ENCODE measurements at regions not wholly inside any gene's neighbourhood (a gene's known extent, or its start where the extent isn't known, plus 50 kb on each side); places are given as distances from the start of the nearest gene placed in this dataset.

DNA sequence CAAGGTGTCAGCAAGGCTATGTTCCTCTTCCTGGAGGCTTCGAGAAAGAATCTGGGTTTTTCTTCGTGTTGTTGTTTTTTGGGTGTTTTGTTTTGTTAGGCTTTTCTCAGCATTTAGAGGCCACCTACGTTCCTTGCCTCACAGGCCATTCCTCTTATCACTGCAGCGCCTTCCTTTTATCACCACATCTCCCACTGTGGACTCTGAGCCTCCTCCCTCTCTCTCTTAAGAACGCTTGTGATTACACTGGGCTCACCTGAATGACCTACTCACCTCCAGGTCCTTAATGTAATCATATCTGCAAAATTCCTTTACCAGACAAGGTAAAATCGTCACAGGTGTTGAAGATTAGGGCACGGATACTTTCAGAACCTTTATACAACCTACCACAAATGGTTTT lies 340.8 kb downstream of the DTWD2 start:
- TF ChIP-seq, protein P1, sequence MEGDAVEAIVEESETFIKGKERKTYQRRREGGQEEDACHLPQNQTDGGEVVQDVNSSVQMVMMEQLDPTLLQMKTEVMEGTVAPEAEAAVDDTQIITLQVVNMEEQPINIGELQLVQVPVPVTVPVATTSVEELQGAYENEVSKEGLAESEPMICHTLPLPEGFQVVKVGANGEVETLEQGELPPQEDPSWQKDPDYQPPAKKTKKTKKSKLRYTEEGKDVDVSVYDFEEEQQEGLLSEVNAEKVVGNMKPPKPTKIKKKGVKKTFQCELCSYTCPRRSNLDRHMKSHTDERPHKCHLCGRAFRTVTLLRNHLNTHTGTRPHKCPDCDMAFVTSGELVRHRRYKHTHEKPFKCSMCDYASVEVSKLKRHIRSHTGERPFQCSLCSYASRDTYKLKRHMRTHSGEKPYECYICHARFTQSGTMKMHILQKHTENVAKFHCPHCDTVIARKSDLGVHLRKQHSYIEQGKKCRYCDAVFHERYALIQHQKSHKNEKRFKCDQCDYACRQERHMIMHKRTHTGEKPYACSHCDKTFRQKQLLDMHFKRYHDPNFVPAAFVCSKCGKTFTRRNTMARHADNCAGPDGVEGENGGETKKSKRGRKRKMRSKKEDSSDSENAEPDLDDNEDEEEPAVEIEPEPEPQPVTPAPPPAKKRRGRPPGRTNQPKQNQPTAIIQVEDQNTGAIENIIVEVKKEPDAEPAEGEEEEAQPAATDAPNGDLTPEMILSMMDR (IDR thresholded peaks at IDR 0.05; ENCODE audit: low read depth, low read length, poor library complexity, severe bottlenecking) = no peak
- TF ChIP-seq EZH2phosphoT487 (IDR thresholded peaks at IDR 0.05; ENCODE audit: borderline replicate concordance, low read length) = no peak
- H4K20me1 ChIP-seq (ENCODE audit: control insufficient read depth, insufficient read depth, low read depth, low read length) = no peaks in the 10 kb centered on the region

DNA sequence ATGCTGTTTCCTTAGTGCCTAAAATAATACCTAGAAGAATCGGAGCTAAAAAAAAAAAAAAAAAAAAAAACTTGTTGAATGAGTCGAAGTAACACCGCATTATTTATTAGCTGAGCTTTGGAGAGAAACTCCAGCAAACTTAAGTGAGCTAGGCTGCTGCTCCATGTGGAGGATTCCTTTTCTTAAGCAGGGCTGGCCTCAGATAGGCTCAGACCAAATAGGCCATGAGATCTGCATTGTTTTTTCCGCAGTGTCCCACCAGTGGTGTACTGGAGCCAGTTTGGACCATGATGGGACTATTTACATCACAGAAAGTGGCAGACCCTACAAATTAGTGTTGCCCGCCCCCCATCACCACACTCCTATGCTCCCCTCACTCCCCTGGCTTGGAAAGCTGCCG lies 341.4 kb downstream of the DTWD2 start:
- Histone ChIP-seq H3K36me3 (ENCODE audit: control insufficient read depth, low read length) (no peaks in the 10 kb centered on the region), H4K20me1 (ENCODE audit: control insufficient read depth, insufficient read depth, low read depth, low read length) (no peaks in the 10 kb centered on the region), H3K4me1 (ENCODE audit: control insufficient read depth, low read length) (no peaks in the 10 kb centered on the region), H3K27ac (ENCODE audit: low read depth, low read length) (no peak overlapping the region), H3K4me3 (ENCODE audit: low read length) (no peak overlapping the region), H3K79me2 (ENCODE audit: control insufficient read depth, low read length) (no peaks in the 10 kb centered on the region), H3K9me2 (replicated peaks; ENCODE audit: control insufficient read depth, low read length) (no peaks in the 10 kb centered on the region), H3K9me3 (ENCODE audit: control insufficient read depth, insufficient read depth, low read length) (no peaks in the 10 kb centered on the region), H3F3A (ENCODE audit: control insufficient read depth, insufficient read depth) (no peaks in the 10 kb centered on the region), H3K4me2 (ENCODE audit: low read length) (no peak overlapping the region), H3K27me3 (ENCODE audit: control insufficient read depth, low read length) (no peaks in the 10 kb centered on the region)
- TF ChIP-seq, protein P1 (IDR thresholded peaks at IDR 0.05; ENCODE audit: low read depth, low read length, poor library complexity, severe bottlenecking) = no peak
- no peak for TF ChIP-seq EZH2phosphoT487 (IDR thresholded peaks at IDR 0.05; ENCODE audit: borderline replicate concordance, low read length)

More for the DNA sequence above, 340.8 kb downstream of the DTWD2 start:
- H3K9me2 ChIP-seq (replicated peaks; ENCODE audit: control insufficient read depth, low read length) = no peaks in the 10 kb centered on the region
- no peaks in the 10 kb centered on the region for H3K27me3 ChIP-seq (ENCODE audit: control insufficient read depth, low read length)
- no peaks in the 10 kb centered on the region for H3K4me1 ChIP-seq (ENCODE audit: control insufficient read depth, low read length)
- H3K4me3 ChIP-seq (ENCODE audit: low read length) = no peak overlapping the region
- no peak overlapping the region for H3K27ac ChIP-seq (ENCODE audit: low read depth, low read length)
- H3K9me3 ChIP-seq (ENCODE audit: control insufficient read depth, insufficient read depth, low read length) = no peaks in the 10 kb centered on the region
- no peaks in the 10 kb centered on the region for H3F3A ChIP-seq (ENCODE audit: control insufficient read depth, insufficient read depth)
- no peak overlapping the region for H3K4me2 ChIP-seq (ENCODE audit: low read length)
- no peaks in the 10 kb centered on the region for H3K79me2 ChIP-seq (ENCODE audit: control insufficient read depth, low read length)
- no peaks in the 10 kb centered on the region for H3K36me3 ChIP-seq (ENCODE audit: control insufficient read depth, low read length)

DNA sequence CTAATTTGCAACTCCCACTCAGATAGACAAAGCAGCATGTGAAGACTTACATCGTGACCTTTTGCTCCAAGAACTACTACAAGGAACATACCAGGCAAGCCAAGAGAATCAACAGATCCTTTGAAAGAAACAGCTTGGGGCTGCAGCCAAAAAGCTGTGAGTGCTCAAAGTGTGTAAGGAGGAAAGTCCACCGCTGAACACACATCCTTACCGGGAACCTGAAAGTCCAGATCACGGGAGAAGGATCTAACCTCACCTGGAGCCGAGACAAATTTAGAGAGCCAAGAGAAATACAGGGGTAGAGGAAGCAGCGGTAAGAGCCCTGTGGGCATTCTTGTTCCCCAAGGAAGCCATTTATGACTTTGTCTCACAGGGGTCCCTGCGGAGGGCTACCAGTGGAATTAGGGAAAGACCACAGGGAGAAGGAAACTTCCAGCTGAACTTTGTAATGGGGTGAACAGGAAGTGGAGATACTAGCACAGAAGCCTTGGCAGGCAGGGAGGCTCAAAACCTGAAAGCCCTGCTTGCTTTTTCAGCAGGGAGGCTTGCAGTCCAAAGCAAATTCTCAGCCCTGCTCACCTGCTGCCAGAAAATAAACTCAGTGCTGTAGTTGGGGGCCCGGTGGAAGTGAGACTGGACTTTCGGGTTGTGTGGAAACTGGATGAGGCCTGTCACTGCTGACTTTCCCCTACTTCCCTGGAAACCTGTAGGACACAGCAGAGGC lies 350.2 kb downstream of the DTWD2 start:
- Histone ChIP-seq H3K79me2 (ENCODE audit: control insufficient read depth, low read length) (no peaks in the 10 kb centered on the region), H4K20me1 (ENCODE audit: control insufficient read depth, insufficient read depth, low read depth, low read length) (no peaks in the 10 kb centered on the region), H3K27ac (ENCODE audit: low read depth, low read length) (no peak overlapping the region), H3K9me2 (replicated peaks; ENCODE audit: control insufficient read depth, low read length) (no peaks in the 10 kb centered on the region), H3K27me3 (ENCODE audit: control insufficient read depth, low read length) (no peaks in the 10 kb centered on the region), H3F3A (ENCODE audit: control insufficient read depth, insufficient read depth) (no peaks in the 10 kb centered on the region), H3K4me2 (ENCODE audit: low read length) (no peak overlapping the region), H3K36me3 (ENCODE audit: control insufficient read depth, low read length) (no peaks in the 10 kb centered on the region), H3K4me1 (ENCODE audit: control insufficient read depth, low read length) (no peaks in the 10 kb centered on the region), H3K4me3 (ENCODE audit: low read length) (no peak overlapping the region), H3K9me3 (ENCODE audit: control insufficient read depth, insufficient read depth, low read length) (no peaks in the 10 kb centered on the region)
- TF ChIP-seq, protein P1 (IDR thresholded peaks at IDR 0.05; ENCODE audit: low read depth, low read length, poor library complexity, severe bottlenecking) = no peak
- no peak for TF ChIP-seq EZH2phosphoT487 (IDR thresholded peaks at IDR 0.05; ENCODE audit: borderline replicate concordance, low read length)
